ENCODE measurements at regions not wholly inside any gene's neighbourhood (a gene's known extent, or its start where the extent isn't known, plus 50 kb on each side); places are given as distances from the start of the nearest gene placed in this dataset.
"Not testable (repeated sequence)": the region's sequence is repeated elsewhere in the genome, so short reads cannot be mapped to it uniquely, and the experiment has no call there.

- no peak for DNase-seq
Measured at GRCh38 chr6:21710908-21711627, 117.5 kb downstream of the SOX4 start.

- no peak for DNase-seq
Measured at GRCh38 chr6:21712213-21712612, 118.7 kb downstream of the SOX4 start.

GRCh38 chr6:21713481-21713880, 119.9 kb downstream of the SOX4 start:
- DNase-seq: no peak

GRCh38 chr6:21715180-21715579, 121.6 kb downstream of the SOX4 start:
- DNase-seq: no peak

GRCh38 chr6:21722510-21722909, 129.0 kb downstream of the SOX4 start:
- no peak for DNase-seq

- DNase-seq: no peak
Measured at GRCh38 chr6:21726676-21727075, 133.1 kb downstream of the SOX4 start.

- no peak for DNase-seq
Measured at GRCh38 chr6:21728141-21728540, 134.6 kb downstream of the SOX4 start.

GRCh38 chr6:21729431-21729830, 135.9 kb downstream of the SOX4 start:
- no peak for DNase-seq

- DNase-seq: no peak
Measured at GRCh38 chr6:21730533-21730932, 137.0 kb downstream of the SOX4 start.

- no peak for DNase-seq
Measured at GRCh38 chr6:21731411-21732031, 138.0 kb downstream of the SOX4 start.

- not testable (repeated sequence) for DNase-seq
Measured at GRCh38 chr6:21732032-21732730, 138.6 kb downstream of the SOX4 start.

GRCh38 chr6:21732731-21733130, 139.2 kb downstream of the SOX4 start:
- no peak for DNase-seq

- no peak for DNase-seq
Measured at GRCh38 chr6:21733311-21733710, 139.8 kb downstream of the SOX4 start.

GRCh38 chr6:21734204-21734603, 140.7 kb downstream of the SOX4 start:
- DNase-seq: no peak

- DNase-seq: no peak
Measured at GRCh38 chr6:21738180-21739094, 144.9 kb downstream of the SOX4 start.

GRCh38 chr6:21739241-21739640, 145.7 kb downstream of the SOX4 start:
- no peak for DNase-seq

GRCh38 chr6:21739838-21740237, 146.3 kb downstream of the SOX4 start:
- no peak for DNase-seq

- no peak for DNase-seq
Measured at GRCh38 chr6:21740376-21741124, 147.0 kb downstream of the SOX4 start.

- no peak for DNase-seq
Measured at GRCh38 chr6:21741221-21742109, 147.9 kb downstream of the SOX4 start.

- DNase-seq: no peak
Measured at GRCh38 chr6:21742238-21742660, 148.7 kb downstream of the SOX4 start.

GRCh38 chr6:21744331-21744730, 150.8 kb downstream of the SOX4 start:
- DNase-seq: no peak

Data from stimulated activated CD4-positive, alpha-beta T cell treated with anti-CD3 and anti-CD28 coated beads, Interleukin-2, amount 100 ng/mL, for 48 hours (primary cell).